HG03457 (cell line): ENCODE measurements at regions not wholly inside any gene's neighbourhood (a gene's known extent, or its start where the extent isn't known, plus 50 kb on each side); places are given as distances from the start of the nearest gene placed in this dataset.
"Not testable (repeated sequence)": the region's sequence is repeated elsewhere in the genome, so short reads cannot be mapped to it uniquely, and the experiment has no call there.

Experiments used
- ATAC-seq: cut with Tn5 transposase; IDR thresholded peaks from one replicate; pipeline ENCODE4 v1.9.1; 2021; ENCODE audit warnings: moderate number of reproducible peaks; ENCODE audit not compliant: unreplicated experiment

DNA sequence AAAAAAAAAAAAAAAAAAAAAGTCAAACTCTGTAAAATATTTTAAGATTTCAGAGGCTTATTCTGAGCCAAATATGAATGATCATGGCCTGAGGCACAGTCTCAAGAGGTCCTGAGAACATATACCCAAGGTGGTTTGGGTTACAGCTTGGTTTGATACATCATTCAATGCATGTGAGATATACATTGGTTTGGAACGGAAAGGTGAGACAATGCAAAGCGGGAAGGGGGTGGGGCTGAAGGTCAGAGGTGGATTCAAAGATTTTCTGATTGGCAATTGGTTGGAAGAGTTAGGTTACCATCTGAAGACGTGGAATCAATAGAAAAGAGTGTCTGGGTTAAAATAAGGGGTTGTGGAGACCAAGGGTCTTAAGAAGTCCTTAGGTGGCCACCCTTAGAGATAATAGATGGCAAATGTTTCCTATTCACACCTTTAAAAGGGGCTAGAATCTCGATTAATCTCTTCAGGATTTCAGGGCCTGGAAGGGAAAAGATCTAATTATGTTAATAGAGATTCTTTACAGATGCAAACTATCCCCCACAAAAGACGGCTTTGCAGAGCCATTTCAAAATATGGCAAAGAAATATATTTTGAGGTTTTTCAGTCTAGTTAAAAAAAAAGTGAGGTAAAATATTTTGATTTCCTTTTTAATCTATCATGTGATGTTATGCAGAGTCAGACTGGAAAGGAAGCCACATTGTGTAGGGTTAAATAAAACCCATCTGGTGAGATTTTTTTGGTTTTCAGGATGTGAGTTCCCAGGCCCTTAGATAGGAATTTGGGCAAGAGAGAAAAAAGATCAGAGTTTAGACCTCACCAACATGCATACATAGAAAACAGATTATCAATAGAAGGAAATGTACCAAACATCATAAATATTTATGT, 173.8 kb upstream of the CNOT2 start:
- ATAC-seq, result no peak

DNA sequence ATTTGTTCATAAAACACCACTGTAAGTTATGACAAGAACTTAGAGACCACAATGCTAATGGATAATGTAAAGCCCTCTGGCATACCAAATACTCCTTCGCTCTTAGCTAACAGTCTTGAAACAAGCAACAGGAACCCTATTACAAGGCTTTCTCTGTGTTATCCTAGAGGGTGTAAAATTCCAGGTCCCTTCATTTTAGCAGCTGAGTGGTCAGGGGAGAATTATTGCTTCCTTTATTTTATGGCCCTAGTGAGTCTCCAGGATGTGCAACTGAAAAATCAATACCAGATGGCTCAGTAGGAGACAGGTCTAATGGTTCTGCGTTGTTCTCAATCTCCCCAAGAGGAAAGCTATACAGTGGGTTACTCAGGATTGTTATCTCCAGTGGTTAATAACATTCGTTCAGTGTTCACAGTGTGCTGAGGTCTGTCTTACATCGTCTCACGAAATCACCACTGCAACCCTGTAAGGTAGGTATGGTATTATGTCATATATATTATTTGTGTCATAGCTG, 172.7 kb upstream of the CNOT2 start:
- ATAC-seq, result no peak

DNA sequence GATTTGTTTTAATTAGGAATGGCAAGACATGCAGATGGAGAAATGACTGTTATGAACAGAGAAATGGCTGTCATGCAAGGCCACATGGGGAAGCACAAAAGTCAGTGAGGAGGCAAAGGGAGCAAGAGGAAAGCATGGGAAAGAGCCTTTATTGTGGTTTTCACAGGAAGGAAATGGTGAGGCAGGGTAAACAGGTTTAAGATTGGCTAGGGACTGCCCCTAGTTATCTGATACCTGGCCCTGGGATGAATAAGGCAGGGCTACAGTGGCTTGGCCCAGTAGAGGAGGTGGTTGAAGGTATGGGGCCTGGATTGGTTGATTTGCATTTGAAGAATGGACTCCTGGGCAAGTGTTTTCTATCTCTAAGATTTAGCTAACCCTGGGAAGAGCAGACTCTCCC, 168.7 kb upstream of the CNOT2 start:
- ATAC-seq, result no peak

- no peak for ATAC-seq
Measured at GRCh38 chr12:70077441-70077840, 165.8 kb upstream of the CNOT2 start.

DNA sequence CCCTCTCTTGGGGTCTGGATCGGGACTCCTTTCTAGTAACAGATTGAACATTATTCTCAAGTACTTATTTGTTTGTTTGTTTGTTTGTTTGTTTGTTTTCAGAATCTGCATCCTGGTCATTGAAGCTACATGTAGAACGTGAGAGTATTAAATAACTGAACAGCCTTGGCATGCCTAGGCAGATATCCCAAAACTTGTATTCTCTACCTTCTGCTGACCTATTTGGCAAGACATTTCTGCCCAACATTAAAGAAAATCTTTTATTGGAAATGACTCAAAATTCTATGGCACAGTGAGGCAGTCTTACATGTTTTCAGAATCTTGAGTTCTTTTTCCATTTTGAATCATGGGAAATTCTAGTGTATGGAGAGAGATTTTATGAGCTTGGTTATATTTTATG, 165.1 kb upstream of the CNOT2 start:
- ATAC-seq, result no peak

DNA sequence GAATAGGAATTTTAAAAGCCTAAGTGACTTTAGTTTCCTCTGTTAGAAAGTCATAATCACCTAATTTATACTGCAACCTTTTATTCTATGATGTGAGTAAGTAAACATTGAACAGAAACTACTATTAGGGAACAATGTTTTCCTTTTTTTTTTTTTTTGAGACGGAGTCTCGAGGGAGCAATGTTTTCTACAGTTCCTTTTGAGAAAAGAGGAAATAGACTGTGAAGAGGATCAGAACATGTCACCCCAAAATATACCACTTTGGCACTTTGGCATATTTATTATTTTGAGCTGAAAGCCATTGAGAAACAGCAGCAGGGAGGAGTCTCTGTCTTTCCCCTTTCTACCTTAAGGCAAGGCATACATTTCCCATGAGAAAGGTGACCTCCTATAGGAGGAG, 162.7 kb upstream of the CNOT2 start:
- ATAC-seq, result no peak

DNA sequence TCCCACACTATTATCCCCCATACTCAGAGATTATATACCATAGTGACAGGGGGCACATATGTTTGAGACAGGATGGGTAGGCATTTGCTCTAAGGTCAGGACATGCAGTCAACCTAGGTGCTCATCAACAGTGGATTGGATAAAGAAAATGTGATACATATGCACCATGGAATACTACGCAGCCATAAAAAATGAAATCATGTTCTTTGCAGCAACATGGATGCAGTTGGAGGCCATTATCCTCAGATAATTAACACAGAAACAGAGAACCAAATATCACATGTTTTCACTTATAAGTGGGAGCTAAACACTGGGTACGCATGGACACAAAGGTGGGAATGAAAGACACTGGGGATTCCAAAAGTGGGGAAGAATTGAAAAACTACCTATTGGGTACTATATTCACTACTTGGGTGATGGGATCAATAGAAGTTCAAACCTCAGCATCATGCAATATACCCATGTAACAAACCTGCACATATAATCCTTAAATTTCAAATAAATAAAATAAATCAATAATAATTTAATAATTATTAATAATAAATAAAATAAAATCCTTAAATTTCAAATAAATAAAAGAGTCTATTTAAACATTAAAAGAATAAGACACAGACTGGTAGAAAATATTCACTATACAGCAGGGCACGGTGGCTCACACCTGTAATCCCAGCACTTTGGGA, 160.1 kb upstream of the CNOT2 start:
- ATAC-seq, result no peak

- no peak for ATAC-seq
Measured at GRCh38 chr12:70083677-70084020, 159.6 kb upstream of the CNOT2 start.

DNA sequence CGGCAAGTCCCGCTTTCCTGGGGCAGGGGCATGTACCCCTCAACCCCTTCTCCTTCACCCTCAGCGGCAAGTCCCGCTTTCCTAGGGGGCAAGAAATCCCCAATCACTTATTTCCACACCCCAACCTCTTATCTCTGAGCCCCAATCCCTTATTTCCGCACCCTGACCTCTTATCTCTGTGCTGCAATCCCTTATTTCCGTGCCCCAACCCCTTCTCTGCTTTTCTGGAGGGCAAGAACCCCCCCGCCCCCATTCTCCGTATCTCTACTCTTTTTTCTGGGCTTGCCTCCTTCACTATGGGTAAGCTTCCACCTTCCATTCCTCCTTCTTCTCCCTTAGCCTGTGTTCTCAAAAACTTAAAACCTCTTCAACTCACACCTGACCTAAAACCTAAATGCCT, 156.9 kb upstream of the CNOT2 start:
- not testable (repeated sequence) for ATAC-seq

- ATAC-seq, result no peak
Measured at GRCh38 chr12:70091021-70091521, 152.2 kb upstream of the CNOT2 start.

DNA sequence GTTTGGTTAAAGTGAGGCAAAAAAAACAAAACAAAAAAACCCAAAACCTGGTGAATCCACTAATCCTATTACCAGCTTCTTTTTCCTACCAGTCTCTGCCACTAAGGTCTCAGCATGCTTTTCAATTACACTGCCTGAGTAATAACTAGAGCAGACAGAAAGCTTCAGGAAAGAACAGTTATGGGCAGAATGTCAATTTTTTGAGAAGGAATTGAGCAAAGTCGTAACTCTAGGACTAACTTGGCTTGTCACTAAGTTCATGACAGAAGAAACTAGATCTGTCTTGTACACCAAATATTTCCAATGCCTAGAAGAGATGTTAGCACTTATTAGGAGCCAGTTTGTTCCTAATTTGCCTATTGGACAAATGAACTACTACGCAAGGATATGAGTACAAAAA, 148.8 kb upstream of the CNOT2 start:
- ATAC-seq, result no peak

DNA sequence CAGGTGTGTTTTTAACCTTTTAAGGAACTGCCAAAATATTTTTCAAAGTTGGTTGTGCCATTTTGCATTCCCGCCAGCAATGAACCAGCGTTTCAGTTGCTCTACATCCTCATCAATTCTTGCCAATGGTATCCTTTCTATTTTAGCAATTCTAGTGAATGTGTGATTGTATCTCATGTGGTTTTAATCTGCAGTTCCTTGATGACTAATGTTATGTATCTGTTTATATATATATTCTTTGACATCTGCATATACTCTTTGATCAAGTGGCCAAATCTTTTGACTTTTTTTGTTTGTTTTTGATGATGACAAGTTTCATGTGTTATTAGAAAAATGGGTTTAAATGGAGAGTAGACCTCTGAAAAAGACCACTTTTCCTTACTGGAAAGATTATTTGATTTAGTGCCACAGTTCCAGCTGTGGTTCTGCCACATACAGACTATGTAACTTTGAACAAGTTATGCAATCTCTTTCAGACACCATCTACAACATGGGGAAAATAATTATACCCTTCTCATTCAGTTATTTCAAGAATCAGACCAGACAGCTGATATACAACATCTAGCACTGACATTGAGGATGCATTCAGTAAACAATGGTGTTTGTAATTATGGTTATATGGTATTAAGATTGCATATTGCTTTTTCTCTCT, 146.3 kb upstream of the CNOT2 start:
- no peak for ATAC-seq

GRCh38 chr12:70101064-70101463, 142.2 kb upstream of the CNOT2 start:
- ATAC-seq, result no peak

- no peak for ATAC-seq
Measured at GRCh38 chr12:70106347-70106746, 136.9 kb upstream of the CNOT2 start.

- no peak for ATAC-seq
Measured at GRCh38 chr12:70110085-70110484, 133.1 kb upstream of the CNOT2 start.

GRCh38 chr12:70117670-70118069, 125.6 kb upstream of the CNOT2 start:
- no peak for ATAC-seq

DNA sequence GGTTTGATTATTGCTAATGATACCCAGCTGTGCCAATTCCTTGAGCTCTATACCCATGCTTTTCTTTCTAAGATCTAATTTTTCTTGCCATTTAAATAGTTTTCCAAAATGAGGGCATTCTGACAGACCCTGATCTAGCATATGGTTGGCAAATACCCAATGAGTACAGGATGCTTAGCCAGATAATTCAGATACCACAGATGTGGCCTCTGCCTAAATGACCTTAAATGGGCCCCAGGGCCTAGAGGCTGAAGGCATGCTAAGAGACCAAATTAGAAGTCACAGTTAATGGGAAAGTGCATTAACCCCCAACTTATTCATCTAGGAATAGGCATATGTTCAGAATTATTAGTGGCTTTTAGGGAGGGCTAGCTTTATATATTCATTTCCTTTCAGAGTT, 122.3 kb upstream of the CNOT2 start:
- ATAC-seq, result no peak

- no peak for ATAC-seq
Measured at GRCh38 chr12:70121562-70121961, 121.7 kb upstream of the CNOT2 start.

DNA sequence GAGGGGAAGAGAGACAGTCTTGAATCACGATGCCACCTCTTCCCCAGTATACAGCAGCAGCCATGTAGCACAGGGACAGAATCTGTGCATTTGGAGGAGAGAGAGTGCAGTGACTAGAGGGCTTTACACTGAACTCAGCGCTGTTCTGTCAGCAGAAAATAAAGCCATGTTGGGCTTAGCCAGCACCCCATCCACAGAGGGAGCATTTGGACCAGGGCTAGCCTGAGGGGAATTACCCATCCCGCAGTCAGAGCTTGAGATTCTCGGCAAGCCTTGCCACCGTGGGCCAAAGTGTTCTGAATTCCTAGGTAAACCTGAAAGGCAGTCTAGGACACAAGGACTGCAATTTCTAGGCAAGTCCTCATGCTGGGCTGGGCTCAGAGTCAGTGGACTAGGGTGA, 120.4 kb upstream of the CNOT2 start:
- ATAC-seq, result no peak

DNA sequence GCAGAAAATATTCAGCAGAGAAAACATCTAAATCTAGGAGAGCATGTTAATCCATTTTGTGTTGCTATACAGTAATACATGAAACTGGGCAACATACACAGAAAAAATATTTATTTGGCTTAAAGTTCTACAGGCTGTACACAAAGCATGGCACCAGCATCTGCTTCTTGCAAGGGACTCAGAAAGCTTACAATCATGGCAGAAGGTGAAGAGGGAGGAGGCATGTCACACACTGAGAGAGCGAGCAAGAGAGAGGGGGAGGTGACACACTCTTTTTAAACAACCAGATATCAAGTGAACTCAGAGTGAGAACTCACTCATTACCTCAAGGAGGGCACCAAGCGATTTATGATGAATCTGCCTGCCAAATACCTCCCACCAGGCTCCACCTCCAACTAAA, 94.2 kb upstream of the CNOT2 start:
- no peak for ATAC-seq

DNA sequence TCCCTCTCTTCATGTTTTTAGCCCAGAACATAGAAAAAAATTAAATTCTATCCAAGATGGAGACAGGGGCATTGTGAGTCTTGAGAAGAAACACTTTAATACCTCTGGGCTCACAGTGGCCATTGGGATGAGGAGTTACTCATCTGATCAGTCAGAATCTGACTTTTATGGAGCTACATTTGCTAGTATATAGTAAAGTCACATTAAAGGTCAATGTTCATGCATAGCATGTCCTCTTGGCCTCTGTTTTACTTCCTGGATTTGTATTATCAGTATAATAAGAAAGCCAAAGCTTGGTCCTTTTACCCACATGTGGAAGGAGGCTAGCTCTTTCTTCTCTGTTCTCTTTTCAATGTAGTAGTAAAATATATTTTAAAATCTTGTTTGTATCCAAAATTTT, 93.6 kb upstream of the CNOT2 start:
- no peak for ATAC-seq

GRCh38 chr12:70150230-70150629, 93.0 kb upstream of the CNOT2 start:
- no peak for ATAC-seq
